ENCODE measurements at regions not wholly inside any gene's neighbourhood (a gene's known extent, or its start where the extent isn't known, plus 50 kb on each side); places are given as distances from the start of the nearest gene placed in this dataset.

DNA sequence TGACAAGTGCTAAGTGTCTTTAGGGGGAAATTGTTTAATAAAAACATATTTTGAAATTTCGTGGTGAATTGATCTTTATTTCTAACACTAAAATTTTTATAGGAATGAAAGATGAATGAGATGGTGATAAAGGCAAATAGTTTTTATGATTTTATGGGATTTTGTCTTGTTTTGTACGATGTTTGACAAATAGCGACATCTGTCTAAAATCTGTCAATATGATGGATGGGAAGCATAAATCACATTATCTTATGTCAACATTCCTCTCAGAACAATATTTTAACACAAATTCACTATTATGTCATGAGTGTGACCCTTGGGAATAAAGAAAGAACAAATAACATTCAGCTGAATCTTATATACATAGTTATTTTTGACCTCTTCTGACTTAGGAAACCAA lies 852.0 kb upstream of the CDH6 start:
- TF ChIP-seq, protein P1, sequence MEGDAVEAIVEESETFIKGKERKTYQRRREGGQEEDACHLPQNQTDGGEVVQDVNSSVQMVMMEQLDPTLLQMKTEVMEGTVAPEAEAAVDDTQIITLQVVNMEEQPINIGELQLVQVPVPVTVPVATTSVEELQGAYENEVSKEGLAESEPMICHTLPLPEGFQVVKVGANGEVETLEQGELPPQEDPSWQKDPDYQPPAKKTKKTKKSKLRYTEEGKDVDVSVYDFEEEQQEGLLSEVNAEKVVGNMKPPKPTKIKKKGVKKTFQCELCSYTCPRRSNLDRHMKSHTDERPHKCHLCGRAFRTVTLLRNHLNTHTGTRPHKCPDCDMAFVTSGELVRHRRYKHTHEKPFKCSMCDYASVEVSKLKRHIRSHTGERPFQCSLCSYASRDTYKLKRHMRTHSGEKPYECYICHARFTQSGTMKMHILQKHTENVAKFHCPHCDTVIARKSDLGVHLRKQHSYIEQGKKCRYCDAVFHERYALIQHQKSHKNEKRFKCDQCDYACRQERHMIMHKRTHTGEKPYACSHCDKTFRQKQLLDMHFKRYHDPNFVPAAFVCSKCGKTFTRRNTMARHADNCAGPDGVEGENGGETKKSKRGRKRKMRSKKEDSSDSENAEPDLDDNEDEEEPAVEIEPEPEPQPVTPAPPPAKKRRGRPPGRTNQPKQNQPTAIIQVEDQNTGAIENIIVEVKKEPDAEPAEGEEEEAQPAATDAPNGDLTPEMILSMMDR (IDR thresholded peaks at IDR 0.05), result no peak
- TF ChIP-seq POLR2A (IDR thresholded peaks at IDR 0.05), result no peak

Data from Peyer's patch (tissue), 4 donors.